Kidney tubule cell (primary cell): ENCODE measurements at regions not wholly inside any gene's neighbourhood (a gene's known extent, or its start where the extent isn't known, plus 50 kb on each side); places are given as distances from the start of the nearest gene placed in this dataset.

ENCODE experiments used
- DNase-seq: peaks from one replicate; pipeline ENCODE4 v3.0.0-alpha.2; 2018; ENCODE audit warnings: low spot score

- DNase-seq, result no peak
Observed at GRCh38 chr20:47406849-47407682, 50.6 kb upstream of the ZMYND8 start.

DNA sequence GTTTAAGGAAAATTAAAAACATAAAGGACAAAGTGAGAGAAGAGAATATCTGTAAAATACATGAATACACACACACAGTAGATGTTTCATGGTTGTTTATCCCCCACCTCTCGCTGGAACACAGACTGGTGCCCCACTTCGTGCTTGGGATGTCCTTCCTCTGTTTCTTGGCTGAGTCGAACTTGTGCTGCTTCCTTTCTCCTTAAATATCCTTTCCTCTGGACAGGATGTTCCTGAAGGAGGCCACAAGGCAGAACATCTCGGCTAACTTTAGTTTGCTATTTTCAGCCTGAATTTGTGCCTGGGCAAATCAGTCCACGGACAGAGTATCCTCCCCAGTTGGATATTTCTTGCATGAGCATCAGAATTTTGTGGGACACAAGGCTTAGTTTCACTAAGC lies 54.7 kb upstream of the ZMYND8 start:
- no peak for DNase-seq

DNA sequence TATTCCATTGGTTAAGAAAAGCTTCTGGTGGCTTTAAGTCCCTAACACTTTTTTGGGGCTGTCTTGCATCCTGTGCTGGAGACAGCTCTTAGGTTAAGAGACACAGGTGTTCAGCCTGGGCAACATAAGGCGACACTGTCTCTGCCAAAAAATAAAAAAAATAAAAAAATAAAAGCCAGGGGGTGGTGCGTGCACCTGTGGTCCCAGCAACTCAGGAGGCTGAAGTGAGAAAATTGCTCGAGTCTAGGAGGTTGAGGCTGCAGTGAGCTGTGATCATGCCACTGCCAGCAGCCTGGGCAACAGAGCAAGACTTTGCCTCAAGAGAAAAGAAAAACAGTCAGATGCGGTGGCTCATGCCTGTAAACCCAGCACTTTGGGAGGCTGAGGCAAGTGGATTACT lies 55.6 kb upstream of the ZMYND8 start:
- no peak for DNase-seq

GRCh38 chr20:47413189-47413588 lies 56.7 kb upstream of the ZMYND8 start:
- no peak for DNase-seq

- no peak for DNase-seq
Observed at GRCh38 chr20:47417245-47418068, 61.0 kb upstream of the ZMYND8 start.

DNA sequence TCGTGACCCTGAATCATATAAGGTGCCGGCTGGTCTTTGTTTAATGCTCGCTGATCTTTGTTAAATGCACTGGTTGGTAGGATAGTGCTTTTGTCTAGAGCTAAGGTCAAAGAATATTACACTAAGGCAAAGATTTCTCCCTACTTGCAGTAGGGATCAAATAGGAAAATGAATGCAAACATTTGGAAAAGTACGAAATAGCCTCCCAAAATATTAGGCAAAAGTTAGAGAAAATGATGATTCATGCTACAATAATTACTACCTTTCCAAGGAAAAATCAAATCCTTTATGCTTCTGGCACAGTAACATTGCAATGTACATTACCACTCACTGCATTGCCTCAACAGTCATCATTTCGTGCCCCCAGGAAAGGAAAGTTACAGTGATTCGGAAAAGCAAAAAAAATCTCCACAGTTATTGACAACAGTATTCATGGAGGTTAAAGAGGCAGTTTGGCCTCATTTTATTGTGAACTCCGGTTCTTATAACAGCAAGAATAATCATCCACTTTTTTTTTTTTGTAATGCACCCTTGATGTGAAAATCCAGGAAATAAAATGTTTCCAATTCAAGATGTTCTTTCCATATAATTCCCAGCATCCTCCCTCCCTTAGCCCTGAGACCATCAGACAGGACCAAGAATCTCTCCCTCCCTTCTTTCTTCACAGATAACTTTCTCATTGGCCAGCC lies 61.7 kb upstream of the ZMYND8 start:
- DNase-seq, result no peak

DNA sequence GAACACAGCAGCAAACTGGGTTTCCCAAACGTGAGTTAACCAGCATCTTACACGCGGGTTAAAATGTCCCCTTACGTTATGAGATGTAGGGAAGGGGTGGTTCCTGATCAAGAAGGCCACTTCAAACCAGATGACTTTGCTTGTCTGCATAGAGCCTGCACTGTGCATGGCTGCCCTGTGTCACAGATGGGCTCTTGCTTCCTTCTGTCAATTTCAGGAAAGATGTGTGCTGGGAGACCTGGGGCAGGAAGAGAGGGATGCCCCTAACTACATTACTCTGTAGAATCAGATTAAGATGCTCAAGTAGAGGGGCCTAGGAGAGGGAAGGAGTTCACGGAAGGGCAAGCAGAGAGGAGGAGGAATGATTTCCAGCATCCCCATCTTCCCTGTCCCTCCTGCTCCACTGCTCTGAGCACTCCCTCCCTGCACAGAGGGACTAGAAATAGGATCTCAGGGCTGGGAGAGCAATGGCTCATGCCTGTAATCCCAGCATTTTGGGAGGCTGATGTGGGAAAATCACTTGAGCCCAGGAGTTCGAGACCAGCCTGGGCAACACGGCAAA lies 63.5 kb upstream of the ZMYND8 start:
- no peak for DNase-seq

GRCh38 chr20:47421076-47421475 lies 64.6 kb upstream of the ZMYND8 start:
- no peak for DNase-seq

DNA sequence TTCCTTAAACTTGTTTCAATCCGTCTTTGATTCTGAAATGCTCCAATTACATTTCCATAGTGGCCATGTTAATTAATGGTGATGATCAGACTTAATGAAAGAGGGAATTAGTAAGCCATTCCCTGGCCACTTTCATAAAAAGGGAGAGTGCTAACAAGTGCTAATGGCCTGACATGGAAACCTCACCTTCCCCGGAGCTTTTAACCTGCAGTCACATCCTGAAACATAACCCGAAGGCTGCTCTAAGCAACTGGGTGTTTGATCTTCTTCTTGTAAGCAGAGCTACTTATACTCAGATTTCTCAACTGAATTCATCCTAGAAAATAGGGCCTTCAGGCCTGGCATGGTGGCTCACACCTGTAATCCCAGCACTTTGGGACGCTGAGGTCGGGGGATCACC lies 67.1 kb upstream of the ZMYND8 start:
- DNase-seq, result no peak

DNA sequence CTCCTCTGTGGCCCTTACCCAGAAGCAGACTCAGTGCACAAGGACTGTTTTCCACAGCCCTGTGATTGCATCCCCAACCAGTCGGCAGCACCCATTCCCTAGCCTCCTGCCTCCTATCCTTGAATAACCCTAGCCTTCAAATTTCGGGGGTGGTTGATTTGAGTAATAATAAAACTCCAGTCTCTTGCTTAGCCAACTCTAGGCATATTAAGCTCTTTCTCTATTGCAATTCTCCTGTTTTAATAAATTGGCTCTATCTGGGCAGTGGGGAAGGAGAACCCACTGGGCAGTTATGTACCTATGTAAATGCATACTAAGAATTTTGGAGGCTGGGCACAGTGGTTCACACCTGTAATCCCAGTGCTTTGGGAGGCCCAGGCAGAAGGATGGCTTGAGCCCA lies 70.6 kb upstream of the ZMYND8 start:
- no peak for DNase-seq

DNA sequence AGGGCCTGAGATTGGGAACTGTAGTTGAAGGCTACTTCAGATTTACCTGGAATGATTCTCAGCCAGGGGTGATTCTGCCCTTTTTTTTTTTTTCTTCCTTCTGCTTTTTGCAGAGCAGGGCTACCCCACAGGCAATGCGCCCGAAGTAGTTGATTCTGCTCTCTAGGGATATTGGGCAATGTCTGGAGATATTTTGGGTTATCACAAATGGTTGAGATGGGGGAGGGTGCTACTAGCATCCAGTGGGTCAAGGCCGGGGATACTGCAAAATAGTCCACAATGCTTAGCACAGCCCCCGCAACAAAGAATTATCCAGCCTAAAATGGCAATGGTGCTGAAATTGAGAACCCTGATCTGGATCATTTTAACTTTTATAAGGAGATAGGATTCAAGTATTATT lies 71.2 kb upstream of the ZMYND8 start:
- DNase-seq, result no peak

DNA sequence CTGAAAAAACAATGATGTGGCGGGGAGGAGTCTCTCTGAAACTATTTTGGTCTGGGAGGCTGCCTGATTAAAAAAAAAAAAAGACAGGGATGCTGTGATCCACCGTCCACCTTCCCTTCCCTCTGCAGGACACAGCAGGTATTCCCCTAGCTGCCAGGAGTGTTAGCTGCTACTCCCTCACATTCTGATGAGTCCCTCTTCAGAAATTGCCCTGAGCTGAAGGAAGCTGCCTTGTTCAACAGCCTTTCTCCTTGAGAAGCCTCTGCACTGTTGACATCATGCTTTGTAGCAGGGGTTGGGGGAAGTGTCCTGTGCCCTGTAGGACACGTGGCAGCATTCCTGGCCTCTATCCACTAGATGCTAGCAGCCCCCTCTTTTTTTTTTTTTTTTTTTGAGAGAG lies 71.7 kb upstream of the ZMYND8 start:
- no peak for DNase-seq

- no peak for DNase-seq
Observed at GRCh38 chr20:47428851-47429336, 72.4 kb upstream of the ZMYND8 start.

GRCh38 chr20:47429409-47429808 lies 72.3 kb upstream of the NCOA3 start:
- no peak for DNase-seq

DNA sequence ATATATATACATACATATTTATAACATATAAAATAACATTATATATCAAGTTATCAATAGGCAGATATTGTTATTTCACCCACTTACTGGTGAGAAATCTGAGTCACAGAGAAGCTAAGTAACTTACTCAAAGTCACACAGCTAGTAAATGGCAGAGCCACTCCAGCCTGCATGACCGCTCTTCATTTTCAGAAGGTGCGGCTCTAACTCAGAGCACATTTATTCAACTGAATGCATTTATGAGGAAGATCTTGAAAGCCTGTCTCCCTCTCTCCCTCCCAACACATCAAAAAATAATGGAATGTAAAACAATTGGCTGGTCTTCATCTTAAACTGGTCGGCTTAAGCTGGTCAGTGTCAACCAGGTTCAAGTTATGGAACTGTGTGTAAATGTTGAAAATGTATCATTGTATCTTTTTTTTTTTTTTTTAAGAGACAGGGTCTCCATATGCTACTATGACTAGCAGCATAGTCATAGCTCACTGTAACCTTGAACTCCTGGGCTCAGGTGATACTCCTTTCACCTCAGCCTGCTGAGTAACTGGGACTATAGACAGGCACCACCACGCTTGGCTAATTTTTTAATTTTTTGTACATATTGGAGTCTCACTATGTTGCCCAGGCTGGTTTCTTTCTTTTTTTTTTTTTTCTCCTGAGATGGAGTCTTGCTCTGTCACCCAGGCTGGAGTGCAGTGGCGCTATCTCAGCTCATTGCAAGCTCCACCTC lies 70.7 kb upstream of the NCOA3 start:
- DNase-seq, result no peak

GRCh38 chr20:47432834-47433210 lies 68.9 kb upstream of the NCOA3 start:
- no peak for DNase-seq

DNA sequence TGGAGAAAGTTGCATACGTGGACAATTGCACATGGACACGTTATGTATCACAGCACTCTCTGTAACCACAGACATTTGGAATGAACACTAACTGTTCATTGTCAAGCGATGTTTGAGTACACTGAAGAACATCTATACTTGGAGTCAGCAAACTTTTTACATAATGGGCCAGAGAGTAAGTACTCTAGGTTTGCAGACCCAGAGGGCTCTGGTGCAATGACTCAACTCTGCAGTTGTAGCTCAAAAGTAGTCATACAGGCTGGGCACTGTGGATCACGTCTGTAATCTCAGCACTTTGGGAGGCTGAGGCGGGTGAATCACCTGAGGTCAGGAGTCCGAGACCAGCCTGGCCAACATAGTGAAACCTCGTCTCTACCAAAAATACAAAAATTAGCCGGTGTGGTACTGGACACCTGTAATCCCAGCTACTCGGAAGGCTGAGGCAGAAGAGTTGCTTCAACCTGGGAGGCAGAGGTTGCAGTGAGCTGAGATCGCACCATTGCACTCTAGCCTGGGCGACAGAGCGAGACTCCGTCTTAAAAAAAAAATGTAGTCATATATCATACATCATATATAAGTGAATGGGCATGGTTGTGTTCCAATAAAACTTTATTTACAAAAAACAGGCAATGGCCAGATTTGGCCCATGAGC lies 67.4 kb upstream of the NCOA3 start:
- DNase-seq, result peak; percentile 79

- DNase-seq, result peak; percentile 69
Observed at GRCh38 chr20:47438464-47439381, 63.0 kb upstream of the NCOA3 start.

DNA sequence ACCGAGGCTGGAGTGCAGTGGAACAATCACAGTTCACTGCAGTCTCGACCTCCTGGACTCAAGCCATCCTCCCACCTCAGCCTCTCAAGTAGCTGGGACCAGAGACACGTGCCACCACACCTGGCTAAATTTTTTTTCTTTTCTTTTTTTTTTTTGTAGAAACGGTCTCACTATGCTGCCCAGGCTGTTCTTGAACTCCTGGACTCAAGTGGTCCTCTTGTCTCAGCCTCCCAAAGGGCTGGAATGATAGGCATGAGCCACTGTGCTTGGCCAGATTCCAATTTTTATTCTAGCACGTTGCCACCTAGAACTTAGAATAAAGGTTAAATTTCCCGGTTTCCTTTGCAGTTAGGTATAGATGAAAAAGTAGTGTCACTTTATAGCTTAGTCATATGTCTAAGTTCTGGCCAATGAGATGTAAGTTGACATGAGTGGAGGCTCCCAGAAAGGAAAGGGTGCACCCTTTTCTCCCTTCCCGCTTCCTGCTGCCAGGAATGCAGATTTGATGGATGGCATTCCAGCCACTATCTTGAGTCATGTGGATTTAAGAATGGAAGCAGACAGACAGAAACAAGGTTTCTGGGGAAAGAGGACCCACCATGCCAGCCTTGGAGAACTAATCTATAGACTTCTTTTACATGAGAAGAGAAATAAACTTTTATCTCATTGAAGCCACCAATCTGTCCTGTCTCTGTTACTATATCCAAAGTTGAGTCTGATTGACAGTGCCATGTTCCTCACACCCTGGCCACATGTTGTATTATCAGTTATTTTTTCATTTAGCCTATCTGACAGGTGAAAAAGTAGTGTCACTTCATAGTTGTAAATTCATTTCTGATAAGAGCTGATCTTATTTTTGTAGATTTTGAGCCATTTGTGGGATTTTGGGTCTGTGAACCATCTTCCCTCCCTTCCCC lies 60.6 kb upstream of the NCOA3 start:
- peak; percentile 82 for DNase-seq
